ENCODE measurements at regions not wholly inside any gene's neighbourhood (a gene's known extent, or its start where the extent isn't known, plus 50 kb on each side); places are given as distances from the start of the nearest gene placed in this dataset.

- TF ChIP-seq CTCF (conservative IDR thresholded peaks at IDR 0.05 in 1 of 2, IDR thresholded peaks at IDR 0.05 in 1 of 2; ENCODE audit: low read depth in 1 of 2, low read length in 2 of 2), result no peak
- TF ChIP-seq EZH2 (IDR thresholded peaks at IDR 0.05; ENCODE audit: low read length, missing control alignments), result no peak
Measured at GRCh38 chr3:135802171-135802570, 163.4 kb upstream of the PPP2R3A start.
